ENCODE measurements at regions not wholly inside any gene's neighbourhood (a gene's known extent, or its start where the extent isn't known, plus 50 kb on each side); places are given as distances from the start of the nearest gene placed in this dataset.

- no peak for TF ChIP-seq CTCF (IDR thresholded peaks at IDR 0.05; ENCODE audit: control insufficient read depth, extremely low read depth, insufficient read depth)
- no peak overlapping the region for H3K4me3 ChIP-seq (ENCODE audit: low read depth, low read length)
These were observed 289.9 kb upstream of the FAM241A start for GRCh38 chr4:111855308-111855707.

GRCh38 chr4:111864066-111864465 lies 281.2 kb upstream of the FAM241A start:
- H3K4me3 ChIP-seq (ENCODE audit: low read depth, low read length): no peak overlapping the region
- no peak for DNase-seq (ENCODE audit: low read depth)
- no peak for TF ChIP-seq CTCF (IDR thresholded peaks at IDR 0.05; ENCODE audit: control insufficient read depth, extremely low read depth, insufficient read depth)

More at GRCh38 chr4:111855308-111855707, 289.9 kb upstream of the FAM241A start:
- no peak for DNase-seq (ENCODE audit: low read depth)

GRCh38 chr4:111869339-111869738 lies 275.9 kb upstream of the FAM241A start:
- no peak overlapping the region for H3K4me3 ChIP-seq (ENCODE audit: low read depth, low read length)
- TF ChIP-seq CTCF (IDR thresholded peaks at IDR 0.05; ENCODE audit: control insufficient read depth, extremely low read depth, insufficient read depth): no peak

GRCh38 chr4:111871802-111872201 lies 273.5 kb upstream of the FAM241A start:
- DNase-seq (ENCODE audit: low read depth): no peak
- no peak overlapping the region for H3K4me3 ChIP-seq (ENCODE audit: low read depth, low read length)
- TF ChIP-seq CTCF (IDR thresholded peaks at IDR 0.05; ENCODE audit: control insufficient read depth, extremely low read depth, insufficient read depth): no peak

More at GRCh38 chr4:111869339-111869738, 275.9 kb upstream of the FAM241A start:
- DNase-seq (ENCODE audit: low read depth): no peak

- H3K4me3 ChIP-seq (ENCODE audit: low read depth, low read length): no peak overlapping the region
- no peak for DNase-seq (ENCODE audit: low read depth)
- TF ChIP-seq CTCF (IDR thresholded peaks at IDR 0.05; ENCODE audit: control insufficient read depth, extremely low read depth, insufficient read depth): no peak
These were observed 271.5 kb upstream of the FAM241A start for GRCh38 chr4:111873801-111874200.

GRCh38 chr4:111879539-111879938 lies 265.7 kb upstream of the FAM241A start:
- TF ChIP-seq CTCF (IDR thresholded peaks at IDR 0.05; ENCODE audit: control insufficient read depth, extremely low read depth, insufficient read depth): no peak
- no peak for DNase-seq (ENCODE audit: low read depth)

GRCh38 chr4:111880116-111880515 lies 265.1 kb upstream of the FAM241A start:
- no peak for DNase-seq (ENCODE audit: low read depth)
- no peak for TF ChIP-seq CTCF (IDR thresholded peaks at IDR 0.05; ENCODE audit: control insufficient read depth, extremely low read depth, insufficient read depth)
- H3K4me3 ChIP-seq (ENCODE audit: low read depth, low read length): no peak overlapping the region

More at GRCh38 chr4:111879539-111879938, 265.7 kb upstream of the FAM241A start:
- H3K4me3 ChIP-seq (ENCODE audit: low read depth, low read length): no peak overlapping the region
